ENCODE measurements at regions not wholly inside any gene's neighbourhood (a gene's known extent, or its start where the extent isn't known, plus 50 kb on each side); places are given as distances from the start of the nearest gene placed in this dataset.
"Not testable (repeated sequence)": the region's sequence is repeated elsewhere in the genome, so short reads cannot be mapped to it uniquely, and the experiment has no call there.

DNA sequence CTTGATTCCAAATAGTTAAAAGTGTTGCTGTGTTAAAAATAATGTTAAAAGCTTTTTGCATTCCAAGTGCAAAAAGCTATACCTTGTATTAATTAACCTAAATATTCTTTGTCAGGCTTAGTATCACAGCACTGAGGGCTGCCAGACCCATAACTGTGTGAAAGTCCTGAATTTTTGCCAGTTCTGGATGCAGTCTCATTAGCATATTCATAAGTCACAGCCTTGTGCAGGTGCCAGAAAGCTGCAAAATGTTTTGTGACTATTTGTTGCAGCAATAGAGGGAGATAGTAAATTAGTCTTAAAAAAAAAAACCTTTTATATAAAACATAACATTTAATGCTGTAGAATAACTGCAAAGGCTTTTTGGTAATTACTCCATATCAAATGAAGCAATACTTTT is 56.6 kb downstream of the SLITRK1 start:
- in situ Hi-C loops (cut with HindIII; ENCODE audit: low pct_unique_long_range_greater_than_20kb, low sequenced_read_pairs): no loop called here
- no peak for DNase-seq (ENCODE audit: low read depth, low spot score)

DNA sequence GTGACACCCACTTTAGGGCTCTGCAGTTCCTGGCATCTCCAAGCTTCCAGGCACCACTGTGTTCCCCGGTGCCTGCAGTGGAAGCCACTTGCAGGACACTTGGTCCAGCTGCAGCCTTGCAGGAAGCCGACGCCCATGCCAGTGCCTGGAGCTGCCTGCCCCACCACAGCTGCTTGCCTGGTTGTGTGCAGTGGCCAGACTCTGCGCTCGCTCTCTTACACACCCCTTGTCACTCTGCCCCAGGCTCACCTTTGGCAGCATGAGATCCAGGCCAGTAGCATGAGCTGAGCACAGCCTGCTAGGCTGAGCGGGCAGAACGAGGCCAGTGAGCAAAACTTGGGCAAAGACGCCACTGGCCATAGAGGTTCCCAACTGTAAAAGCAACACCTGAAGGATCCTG is 57.7 kb downstream of the SLITRK1 start:
- in situ Hi-C loops (cut with HindIII; ENCODE audit: low pct_unique_long_range_greater_than_20kb, low sequenced_read_pairs): no loop called here
- no peak for DNase-seq (ENCODE audit: low read depth, low spot score)

DNA sequence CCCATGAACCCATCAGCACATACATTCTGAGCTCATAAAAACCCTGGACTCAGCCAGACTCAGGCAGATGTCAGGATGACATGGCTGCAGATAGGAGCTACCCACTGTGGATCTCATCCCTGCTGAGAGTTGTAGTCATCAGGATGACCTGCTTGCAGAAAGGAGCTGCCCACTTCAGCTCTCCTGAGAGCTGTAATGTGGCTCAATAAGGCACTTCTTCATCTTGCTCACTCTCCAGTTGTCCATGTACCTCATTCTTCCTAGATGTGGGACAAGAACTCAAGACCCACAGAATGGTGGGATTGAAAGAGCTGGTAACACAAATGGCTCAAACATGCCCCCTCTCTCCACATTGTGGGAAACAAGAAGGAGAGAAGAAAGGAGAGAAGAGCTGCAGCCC is 58.2 kb downstream of the SLITRK1 start:
- no peak for DNase-seq (ENCODE audit: low read depth, low spot score)
- in situ Hi-C loops (cut with HindIII; ENCODE audit: low pct_unique_long_range_greater_than_20kb, low sequenced_read_pairs): no loop called here

DNA sequence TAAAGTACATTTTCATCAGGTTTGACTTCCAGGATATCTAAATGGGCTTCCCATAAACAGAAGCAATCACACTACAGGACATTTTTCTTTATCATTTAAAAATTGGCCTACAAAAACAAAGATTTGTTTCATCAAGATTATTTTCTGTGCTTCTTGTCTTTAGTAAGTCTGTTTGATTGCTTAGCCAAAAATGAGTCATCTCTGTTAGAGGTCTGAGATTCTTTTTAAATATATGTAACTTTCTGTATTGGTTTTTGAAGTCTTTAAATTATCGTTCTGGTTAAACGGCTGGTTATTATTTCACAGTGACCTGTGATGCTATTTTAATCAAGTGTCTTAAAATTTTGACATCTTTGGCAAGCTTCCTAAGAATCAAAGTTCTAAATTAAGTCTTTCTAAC is 62.7 kb downstream of the SLITRK1 start:
- in situ Hi-C loops (cut with HindIII; ENCODE audit: low pct_unique_long_range_greater_than_20kb, low sequenced_read_pairs): no loop called here

DNA sequence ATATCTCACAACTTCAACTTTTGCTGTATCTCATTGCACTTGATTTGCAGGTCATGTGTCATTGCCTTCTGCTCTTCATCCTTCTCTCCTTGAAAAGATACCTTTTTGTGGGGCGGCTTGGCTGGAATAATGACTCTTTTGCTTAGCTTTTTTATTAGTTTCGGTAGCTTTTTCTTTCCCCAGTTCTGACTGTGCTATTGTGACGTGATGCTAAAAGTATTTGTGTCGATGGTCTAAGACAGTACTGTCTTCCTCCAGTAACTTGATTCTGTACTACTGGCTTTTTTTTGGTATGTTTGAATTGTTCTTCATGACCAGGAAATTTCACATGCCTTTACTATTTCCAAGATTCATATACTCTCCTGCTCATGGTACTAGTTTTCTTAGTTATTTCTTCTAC is 63.1 kb downstream of the SLITRK1 start:
- in situ Hi-C loops (cut with HindIII; ENCODE audit: low pct_unique_long_range_greater_than_20kb, low sequenced_read_pairs): no loop called here
- DNase-seq (ENCODE audit: low read depth, low spot score): peak; percentile 97

More for the DNA sequence above, 62.7 kb downstream of the SLITRK1 start:
- DNase-seq (ENCODE audit: low read depth, low spot score): no peak

DNA sequence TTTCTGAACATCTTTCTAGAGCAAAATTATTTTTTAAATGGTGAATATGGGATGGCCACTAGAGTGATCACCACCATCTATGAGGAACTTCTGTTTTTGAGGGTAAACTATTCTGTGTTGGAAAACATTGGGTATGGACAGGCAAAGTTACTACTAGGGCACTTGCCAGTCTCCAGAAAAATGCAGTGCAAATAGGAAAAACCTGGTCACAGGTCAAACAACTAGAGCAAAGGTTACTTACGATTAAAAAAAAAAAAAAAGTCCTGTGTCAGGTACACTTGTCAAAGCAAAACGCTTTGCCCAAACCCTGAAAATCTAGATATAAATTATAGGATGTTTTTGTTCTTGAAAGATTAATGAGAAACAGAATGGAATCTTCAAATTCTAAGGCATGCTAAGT is 66.2 kb downstream of the SLITRK1 start:
- no peak for DNase-seq (ENCODE audit: low read depth, low spot score)
- in situ Hi-C loops (cut with HindIII; ENCODE audit: low pct_unique_long_range_greater_than_20kb, low sequenced_read_pairs): no loop called here

DNA sequence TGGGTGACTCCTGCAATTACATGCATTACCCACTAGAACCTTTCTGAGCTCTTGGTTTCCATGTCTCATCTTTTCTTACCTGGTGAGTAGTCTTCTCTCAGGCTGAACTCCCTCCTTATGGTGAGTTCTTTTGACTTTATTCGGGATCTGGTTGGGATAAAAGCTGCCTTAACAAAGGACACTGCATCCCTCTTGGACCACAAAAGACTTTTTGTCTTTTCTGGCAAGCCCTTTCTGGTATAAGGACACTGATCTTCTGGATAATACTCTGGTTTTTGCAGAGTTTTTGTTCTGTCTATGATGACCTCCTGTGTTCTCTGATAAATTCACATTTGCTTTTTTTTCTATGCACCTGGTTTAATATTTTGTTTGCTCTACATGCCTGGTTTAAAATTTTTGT is 66.7 kb downstream of the SLITRK1 start:
- DNase-seq (ENCODE audit: low read depth, low spot score): peak; percentile 29
- in situ Hi-C loops (cut with HindIII; ENCODE audit: low pct_unique_long_range_greater_than_20kb, low sequenced_read_pairs): no loop called here

DNA sequence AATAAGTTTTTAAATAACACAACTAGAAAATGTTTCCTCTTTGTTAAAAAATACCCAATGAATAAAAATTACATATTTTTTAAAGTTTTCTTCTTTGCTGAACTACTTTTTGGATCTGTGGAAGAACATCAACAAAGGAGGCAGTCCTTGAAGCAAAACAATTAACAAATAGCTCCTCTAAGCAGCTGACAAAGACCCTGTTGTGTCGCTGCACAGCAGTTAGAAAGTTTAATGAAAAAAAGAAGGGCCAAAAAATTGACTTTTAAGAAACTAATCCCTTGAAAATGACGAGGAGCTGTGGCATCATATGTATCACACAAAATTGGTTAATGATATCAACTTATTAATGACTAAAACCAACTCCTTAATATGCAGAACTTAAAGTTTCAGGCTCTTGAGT is 72.1 kb downstream of the SLITRK1 start:
- peak; percentile 68 for DNase-seq (ENCODE audit: low read depth, low spot score)
- in situ Hi-C loops (cut with HindIII; ENCODE audit: low pct_unique_long_range_greater_than_20kb, low sequenced_read_pairs): no loop called here

DNA sequence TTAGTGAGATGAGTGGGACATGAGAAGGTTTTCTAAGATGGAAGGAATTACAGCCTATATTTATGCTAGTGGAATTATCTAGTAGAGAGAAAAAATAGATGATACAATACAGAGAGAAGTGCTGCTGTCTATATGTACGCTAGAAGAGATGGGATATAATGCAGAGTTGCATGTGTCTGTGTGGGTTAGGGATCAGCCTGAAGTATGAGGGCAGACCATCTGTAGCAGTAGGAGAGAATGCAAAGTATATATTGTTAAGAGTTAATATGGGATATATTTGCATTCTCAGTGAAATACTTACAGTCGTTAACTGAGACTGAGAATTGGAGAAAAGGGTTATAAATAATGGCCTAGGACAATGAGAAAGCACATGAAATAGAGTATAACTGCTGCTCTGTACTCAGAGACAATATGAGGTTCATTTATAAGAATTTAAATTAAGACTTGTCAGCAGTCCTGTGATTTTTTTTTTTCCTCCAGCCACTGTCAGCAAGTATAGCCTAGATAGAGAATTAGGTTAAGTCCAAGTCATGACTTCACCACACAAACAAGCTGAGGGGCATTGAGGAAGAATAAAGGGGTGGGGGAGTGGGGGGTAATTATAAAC is 77.8 kb downstream of the SLITRK1 start:
- DNase-seq (ENCODE audit: low read depth, low spot score): no peak
- in situ Hi-C loops (cut with HindIII; ENCODE audit: low pct_unique_long_range_greater_than_20kb, low sequenced_read_pairs): no loop called here

DNA sequence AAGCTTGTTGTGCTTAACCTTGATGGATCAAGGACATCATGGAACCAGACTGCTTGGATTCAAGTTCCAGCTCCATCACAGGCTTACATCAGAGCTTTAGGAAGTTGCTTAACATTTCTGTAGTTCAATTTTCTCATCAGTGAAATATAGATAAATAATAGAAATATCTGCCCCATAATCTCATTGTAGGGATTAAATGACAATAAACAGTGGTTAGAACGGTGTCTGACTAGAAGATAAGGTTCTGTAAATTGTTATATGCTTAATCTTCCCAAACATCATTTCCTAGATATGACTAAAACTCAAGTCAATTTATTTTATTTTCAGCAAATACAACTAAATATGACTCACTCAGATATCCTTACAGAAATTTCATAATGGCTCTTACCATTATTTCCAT is 83.5 kb downstream of the SLITRK1 start:
- in situ Hi-C loops (cut with HindIII; ENCODE audit: low pct_unique_long_range_greater_than_20kb, low sequenced_read_pairs): no loop called here
- DNase-seq (ENCODE audit: low read depth, low spot score): no peak

DNA sequence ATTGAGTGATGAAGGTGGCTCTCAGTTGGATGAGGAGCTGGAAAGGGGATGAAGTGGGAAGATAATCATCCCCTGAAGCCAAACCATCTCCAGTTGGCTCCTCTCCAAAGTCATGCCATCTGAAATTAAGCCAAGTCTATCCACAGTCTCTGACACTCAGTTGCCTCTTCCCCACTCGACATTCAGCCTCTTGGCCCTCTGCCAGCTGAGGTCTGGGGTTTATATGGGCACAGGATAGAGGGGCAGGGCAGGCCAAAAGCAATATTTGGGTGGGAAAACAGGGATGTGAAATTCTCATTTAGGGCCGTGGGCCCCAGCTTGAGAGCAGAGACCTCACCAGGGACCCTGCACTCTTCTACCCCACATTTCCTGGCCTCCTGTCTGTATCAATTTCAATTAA is 85.9 kb downstream of the SLITRK1 start:
- DNase-seq (ENCODE audit: low read depth, low spot score): no peak

DNA sequence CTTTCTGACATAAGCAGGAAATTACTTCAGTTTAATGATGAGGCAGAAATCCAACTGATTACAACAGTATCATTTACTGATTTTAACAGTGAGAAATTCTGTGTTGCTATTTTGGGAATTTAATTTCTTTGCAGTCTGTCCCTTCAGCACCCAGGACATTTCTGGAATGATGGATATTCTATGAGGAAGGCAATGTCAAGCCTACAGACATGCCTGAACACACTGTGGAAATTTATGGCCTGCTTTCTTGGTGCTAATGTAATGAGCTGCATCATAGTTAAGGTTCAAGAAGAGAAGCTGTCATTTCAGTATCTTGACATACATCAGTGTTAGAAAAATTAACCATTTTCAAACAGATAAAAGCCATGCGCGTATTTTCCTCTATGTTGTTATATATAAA is 87.7 kb downstream of the SLITRK1 start:
- in situ Hi-C loops (cut with HindIII; ENCODE audit: low pct_unique_long_range_greater_than_20kb, low sequenced_read_pairs): no loop called here
- no peak for DNase-seq (ENCODE audit: low read depth, low spot score)

More for the DNA sequence above, 85.9 kb downstream of the SLITRK1 start:
- in situ Hi-C loops (cut with HindIII; ENCODE audit: low pct_unique_long_range_greater_than_20kb, low sequenced_read_pairs): no loop called here

DNA sequence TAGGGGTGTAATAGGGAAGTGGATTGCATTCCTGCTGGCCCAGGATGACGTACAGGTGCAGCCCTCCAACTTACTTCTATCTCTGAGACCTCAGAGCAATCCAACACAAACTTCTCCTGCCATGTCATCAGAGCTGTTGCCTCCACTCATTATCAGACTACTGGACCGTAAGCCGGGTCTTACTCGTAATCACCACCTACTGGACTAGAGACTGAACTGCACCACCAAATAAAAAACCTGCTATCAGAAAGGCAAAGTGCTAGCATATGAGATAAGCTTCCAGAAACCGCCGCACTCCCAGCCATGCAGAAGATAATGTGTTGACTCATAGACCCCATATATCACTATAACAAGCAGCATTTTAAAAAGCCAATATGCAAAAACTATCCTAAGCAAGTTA is 102.0 kb downstream of the SLITRK1 start:
- DNase-seq (ENCODE audit: low read depth, low spot score): peak; percentile 78
- in situ Hi-C loops (cut with HindIII; ENCODE audit: low pct_unique_long_range_greater_than_20kb, low sequenced_read_pairs): no loop called here

DNA sequence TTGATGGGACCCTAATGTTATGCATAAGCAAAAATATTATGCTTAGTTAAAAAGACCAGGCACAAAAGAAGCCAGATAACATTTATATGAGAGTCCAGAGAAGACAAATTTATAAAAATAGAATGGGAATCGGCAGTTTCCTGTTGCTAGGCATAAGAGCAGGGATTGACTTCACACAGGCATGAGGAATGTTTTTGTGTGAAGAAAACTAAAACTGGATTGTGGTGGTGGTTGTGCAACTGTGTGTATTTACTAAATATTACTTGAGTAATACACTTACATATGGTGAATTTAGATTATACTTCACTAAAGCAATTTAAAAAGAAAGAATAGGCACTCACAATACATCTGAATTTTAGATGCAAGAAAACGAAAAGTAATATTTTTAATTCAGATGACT is 108.3 kb downstream of the SLITRK1 start:
- DNase-seq (ENCODE audit: low read depth, low spot score): no peak
- in situ Hi-C loops (cut with HindIII; ENCODE audit: low pct_unique_long_range_greater_than_20kb, low sequenced_read_pairs): no loop called here

DNA sequence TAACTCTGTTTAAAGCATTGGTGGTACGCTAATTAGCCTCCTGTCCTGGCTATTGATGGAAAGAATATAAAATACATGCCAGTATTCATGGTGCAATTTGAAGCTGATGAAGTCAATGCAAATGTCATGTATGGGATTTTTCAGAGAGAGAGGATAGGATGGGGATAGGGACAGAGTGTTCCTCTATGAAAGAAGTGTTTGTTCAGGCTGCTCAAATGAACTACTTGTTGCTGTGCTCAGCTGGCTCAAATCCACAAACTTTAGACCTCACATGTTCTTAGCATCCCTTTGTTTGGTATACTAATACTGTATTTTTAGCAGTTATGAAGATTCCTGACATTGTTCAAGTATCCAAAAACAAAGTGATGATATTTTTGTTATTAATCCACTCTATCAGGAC is 116.5 kb downstream of the SLITRK1 start:
- peak; percentile 96 for DNase-seq (ENCODE audit: low read depth, low spot score)
- in situ Hi-C loops (cut with HindIII; ENCODE audit: low pct_unique_long_range_greater_than_20kb, low sequenced_read_pairs): no loop called here

DNA sequence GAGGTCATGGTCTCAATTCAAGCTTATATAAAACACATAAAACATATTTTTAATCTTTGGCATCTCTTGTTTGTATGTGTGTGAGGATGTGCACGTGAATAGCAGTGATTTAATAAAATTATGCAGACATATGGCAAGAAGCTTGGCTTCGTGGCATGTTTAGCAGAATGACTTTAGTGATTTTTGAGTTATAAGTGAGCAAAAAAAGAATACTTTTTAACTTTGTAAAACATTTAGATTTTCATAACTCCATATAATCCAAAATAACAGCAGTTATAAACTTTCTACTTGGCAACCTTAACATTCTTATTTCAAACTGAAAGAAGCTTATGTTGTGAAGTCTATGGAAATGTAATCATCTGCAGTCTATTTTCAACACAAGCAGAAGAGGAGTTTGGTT is 120.6 kb downstream of the SLITRK1 start:
- in situ Hi-C loops (cut with HindIII; ENCODE audit: low pct_unique_long_range_greater_than_20kb, low sequenced_read_pairs): no loop called here

DNA sequence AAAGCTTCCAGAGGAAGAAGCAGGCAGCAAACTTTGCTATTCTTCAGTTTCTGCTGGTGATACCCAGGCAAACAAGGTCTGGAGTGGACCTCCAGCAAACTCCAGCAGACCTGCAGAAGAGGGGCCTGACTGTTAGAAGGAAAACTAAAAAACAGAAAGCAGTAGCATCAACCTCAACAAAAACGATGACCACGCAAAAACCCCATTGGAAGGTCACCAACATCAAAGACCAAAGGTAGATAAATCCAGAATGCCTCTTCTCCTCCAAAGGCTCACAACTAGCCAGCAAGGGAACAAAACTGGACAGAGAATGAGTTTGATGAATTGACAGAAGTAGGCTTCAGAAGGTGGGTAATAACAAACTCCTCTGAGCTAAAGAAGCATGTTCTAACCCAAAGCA is 127.1 kb downstream of the SLITRK1 start:
- in situ Hi-C loops (cut with HindIII; ENCODE audit: low pct_unique_long_range_greater_than_20kb, low sequenced_read_pairs); DNase-seq (ENCODE audit: low read depth, low spot score): not testable (repeated sequence)

More for the DNA sequence above, 120.6 kb downstream of the SLITRK1 start:
- DNase-seq (ENCODE audit: low read depth, low spot score): no peak

DNA sequence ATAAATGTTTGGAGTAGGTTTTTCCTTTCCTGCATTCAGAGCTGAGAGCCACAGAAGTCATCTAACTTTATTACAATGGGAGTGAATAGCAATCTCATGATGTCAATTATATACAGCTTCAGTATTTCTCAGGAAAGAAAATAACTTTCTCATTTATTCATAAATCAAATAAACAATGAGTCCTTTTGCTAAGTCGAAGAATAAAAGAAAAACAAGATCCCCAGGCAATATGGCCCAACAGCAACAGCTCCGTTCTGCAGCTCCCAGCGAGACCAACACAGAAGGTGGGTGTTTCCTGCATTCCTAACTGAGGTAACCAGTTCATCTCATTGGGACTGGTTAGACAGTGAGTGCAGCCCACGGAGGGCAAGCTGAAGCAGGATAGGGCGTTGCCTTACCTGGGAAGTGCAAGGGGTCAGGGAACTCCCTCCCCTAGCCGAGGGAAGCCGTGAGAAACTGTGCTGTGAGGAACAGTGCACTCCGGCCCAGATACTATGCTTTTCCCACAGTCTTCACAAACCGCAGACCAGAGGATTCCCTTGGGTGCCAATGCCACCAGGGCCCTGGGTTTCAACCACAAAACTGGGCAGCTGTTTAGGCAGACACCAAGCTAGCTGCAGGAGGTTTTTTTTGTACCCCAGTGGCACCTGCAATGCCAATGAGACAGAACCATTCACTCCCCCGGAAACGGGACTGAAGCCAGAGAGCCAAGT is 128.2 kb downstream of the SLITRK1 start:
- in situ Hi-C loops (cut with HindIII; ENCODE audit: low pct_unique_long_range_greater_than_20kb, low sequenced_read_pairs): no loop called here
- DNase-seq (ENCODE audit: low read depth, low spot score): no peak

DNA sequence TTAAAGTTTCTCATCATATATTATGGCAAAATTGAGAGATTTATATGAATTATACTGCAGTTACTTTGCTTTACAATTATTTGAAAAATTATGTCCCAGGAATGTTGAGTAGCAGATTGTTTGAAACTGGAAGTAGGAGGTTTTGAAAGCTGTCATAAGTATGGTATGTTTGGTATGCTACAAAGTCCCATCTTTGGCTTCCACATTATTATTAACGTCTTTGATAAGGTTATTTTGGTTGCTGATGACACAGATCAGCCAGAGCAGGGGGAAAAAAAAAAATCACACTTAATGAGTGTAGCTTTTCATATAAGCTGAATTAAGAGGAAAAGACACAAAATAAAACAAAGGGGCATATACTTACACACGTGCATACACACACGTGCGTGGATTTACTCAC is 130.1 kb downstream of the SLITRK1 start:
- DNase-seq (ENCODE audit: low read depth, low spot score): peak; percentile 10
- in situ Hi-C loops (cut with HindIII; ENCODE audit: low pct_unique_long_range_greater_than_20kb, low sequenced_read_pairs): no loop called here
